ENCODE measurements at regions not wholly inside any gene's neighbourhood (a gene's known extent, or its start where the extent isn't known, plus 50 kb on each side); places are given as distances from the start of the nearest gene placed in this dataset.

DNA sequence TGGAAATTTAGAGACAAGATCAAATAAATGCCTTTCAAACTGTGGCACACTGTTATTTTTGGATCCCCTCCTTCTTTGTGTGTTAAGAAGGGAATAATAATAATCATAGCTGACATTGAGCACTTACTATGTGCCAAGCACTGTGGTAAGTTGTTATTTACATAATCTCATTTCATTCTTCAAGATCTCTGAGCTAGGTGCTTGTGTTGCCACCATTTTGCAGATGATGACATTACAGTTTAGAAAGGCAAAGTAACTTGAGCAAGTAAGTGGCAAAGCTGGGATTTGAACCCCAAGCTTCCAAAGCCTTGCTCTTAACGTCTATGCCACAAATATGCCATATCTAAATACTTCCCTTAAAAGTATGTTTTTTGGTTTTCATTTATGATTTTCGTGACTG, 121.8 kb upstream of the TMEM161B start:
- TF ChIP-seq EZH2 (IDR thresholded peaks at IDR 0.05; ENCODE audit: low read depth, unreplicated experiment): no peak
- TF ChIP-seq POLR2AphosphoS5 (IDR thresholded peaks at IDR 0.05; ENCODE audit: low read depth): no peak
- TF ChIP-seq, protein P1, sequence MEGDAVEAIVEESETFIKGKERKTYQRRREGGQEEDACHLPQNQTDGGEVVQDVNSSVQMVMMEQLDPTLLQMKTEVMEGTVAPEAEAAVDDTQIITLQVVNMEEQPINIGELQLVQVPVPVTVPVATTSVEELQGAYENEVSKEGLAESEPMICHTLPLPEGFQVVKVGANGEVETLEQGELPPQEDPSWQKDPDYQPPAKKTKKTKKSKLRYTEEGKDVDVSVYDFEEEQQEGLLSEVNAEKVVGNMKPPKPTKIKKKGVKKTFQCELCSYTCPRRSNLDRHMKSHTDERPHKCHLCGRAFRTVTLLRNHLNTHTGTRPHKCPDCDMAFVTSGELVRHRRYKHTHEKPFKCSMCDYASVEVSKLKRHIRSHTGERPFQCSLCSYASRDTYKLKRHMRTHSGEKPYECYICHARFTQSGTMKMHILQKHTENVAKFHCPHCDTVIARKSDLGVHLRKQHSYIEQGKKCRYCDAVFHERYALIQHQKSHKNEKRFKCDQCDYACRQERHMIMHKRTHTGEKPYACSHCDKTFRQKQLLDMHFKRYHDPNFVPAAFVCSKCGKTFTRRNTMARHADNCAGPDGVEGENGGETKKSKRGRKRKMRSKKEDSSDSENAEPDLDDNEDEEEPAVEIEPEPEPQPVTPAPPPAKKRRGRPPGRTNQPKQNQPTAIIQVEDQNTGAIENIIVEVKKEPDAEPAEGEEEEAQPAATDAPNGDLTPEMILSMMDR (conservative IDR thresholded peaks at IDR 0.05; ENCODE audit: low read depth in 2 of 2): no peak
- TF ChIP-seq EZH2phosphoT487 (IDR thresholded peaks at IDR 0.05; ENCODE audit: unreplicated experiment): no peak

All from GM23338 (cell line).